IMR-90 (cell line): ENCODE measurements at regions not wholly inside any gene's neighbourhood (a gene's known extent, or its start where the extent isn't known, plus 50 kb on each side); places are given as distances from the start of the nearest gene placed in this dataset.
A peak's percentile ranks its signal among the peaks of the same experiment; 100 is the strongest.

Source experiments
- ATAC-seq: fragments of 200-7000 bp; cut with Tn5 transposase; 2 replicates; pipeline ENCODE4 v1.9.1; 2020; ENCODE audit warnings: low read depth, mild to moderate bottlenecking, moderate library complexity
- BruUV-seq: library from RNA; stranded (reverse); fragments of 400-500 nt; replicated peaks from 2 replicates; lab custom pipeline; 2021; lab: Mats Ljungman, UMichigan
- CTCF ChIA-PET: fragments of 300-600 bp; formaldehyde crosslinking; extraction: SDS; loops from one replicate; lab custom pipeline; 2021; ENCODE audit warnings: antibody characterized with exemption; lab: Yijun Ruan, JAX
- POLR2A ChIA-PET: fragments of 300-600 bp; sonication (Branson Sonifier 250); formaldehyde crosslinking; loops from one replicate; lab custom pipeline; 2022; ENCODE audit warnings: antibody characterized with exemption; ENCODE audit not compliant: unreplicated experiment; lab: Charles Lee
- DNase-seq: peaks from one replicate; pipeline ENCODE4 v3.0.0; 2013
- H2AFZ ChIP-seq: replicated peaks from 2 replicates; pipeline ENCODE3; 2013; ENCODE audit warnings: low read length, mild to moderate bottlenecking; ENCODE audit not compliant: poor library complexity
- H2AK5ac ChIP-seq: 2 replicates; pipeline ENCODE4 v1.6.1; 2013; ENCODE audit warnings: low read depth, low read length, inconsistent platforms
- H2AK9ac ChIP-seq: replicated peaks from 2 replicates; pipeline ENCODE3; 2013; ENCODE audit warnings: mild to moderate bottlenecking, low read depth, low read length, moderate library complexity; ENCODE audit not compliant: poor library complexity
- H2BK120ac ChIP-seq: 2 replicates; pipeline ENCODE4 v1.6.1; 2013; ENCODE audit warnings: low read depth, low read length, inconsistent platforms
- H2BK15ac ChIP-seq: 3 replicates; pipeline ENCODE4 v1.6.1; 2013; ENCODE audit warnings: low read depth, low read length, inconsistent platforms
- H2BK20ac ChIP-seq: 2 replicates; pipeline ENCODE4 v1.6.1; 2013; ENCODE audit warnings: low read depth, mild to moderate bottlenecking, inconsistent platforms, low read length, moderate library complexity
- H2BK5ac ChIP-seq: 2 replicates; pipeline ENCODE4 v1.6.1; 2013; ENCODE audit warnings: mild to moderate bottlenecking, low read depth, low read length, inconsistent platforms; ENCODE audit not compliant: poor library complexity, severe bottlenecking
- H3K14ac ChIP-seq: replicated peaks from 2 replicates; pipeline ENCODE4 v1.6.1; 2013; ENCODE audit warnings: low read depth, low read length, inconsistent platforms
- H3K18ac ChIP-seq: 2 replicates; pipeline ENCODE4 v1.6.1; 2013; ENCODE audit warnings: low read depth, low read length, control low read depth
- H3K23ac ChIP-seq: 2 replicates; pipeline ENCODE4 v1.6.1; 2013; ENCODE audit warnings: low read depth, low read length, inconsistent platforms
- H3K27ac ChIP-seq: 2 replicates; pipeline ENCODE4 v1.5.1; 2013; ENCODE audit warnings: mild to moderate bottlenecking, control low read depth, low read length; ENCODE audit not compliant: insufficient read depth
- H3K27me3 ChIP-seq: 2 replicates; pipeline ENCODE4 v1.6.1; 2013; ENCODE audit warnings: low read length; ENCODE audit not compliant: control insufficient read depth, insufficient read depth
- H3K36me3 ChIP-seq: 2 replicates; pipeline ENCODE4 v1.6.1; 2013; ENCODE audit warnings: low read length, mixed read lengths; ENCODE audit not compliant: control insufficient read depth, insufficient read depth
- H3K4ac ChIP-seq: 2 replicates; pipeline ENCODE4 v1.6.1; 2013; ENCODE audit warnings: low read depth, low read length, inconsistent platforms
- H3K4me1 ChIP-seq: 2 replicates; pipeline ENCODE4 v1.6.1; 2013; ENCODE audit warnings: low read length, mixed read lengths; ENCODE audit not compliant: control insufficient read depth, insufficient read depth
- H3K4me2 ChIP-seq: 2 replicates; pipeline ENCODE4 v1.6.1; 2013; ENCODE audit warnings: low read depth, mild to moderate bottlenecking, control low read depth, low read length, moderate library complexity
- H3K4me3 ChIP-seq: 2 replicates; pipeline ENCODE4 v1.5.1; 2013; ENCODE audit warnings: low read depth, mild to moderate bottlenecking, control low read depth, low read length, moderate library complexity; ENCODE audit not compliant: insufficient read depth
- H3K56ac ChIP-seq: 2 replicates; pipeline ENCODE4 v1.6.1; 2013; ENCODE audit warnings: low read length, inconsistent platforms; ENCODE audit not compliant: insufficient read depth; ENCODE audit errors: extremely low read depth
- H3K79me1 ChIP-seq, 2 experiments: 2 replicates each; pipeline ENCODE4 v1.6.1; 2013; ENCODE audit warnings: low read length in 2 of 2, inconsistent platforms in 1 of 2, low read depth in 1 of 2
- H3K9ac ChIP-seq: 2 replicates; pipeline ENCODE4 v1.6.1; 2013; ENCODE audit warnings: low read depth, low read length, control low read depth
- H3K9me1 ChIP-seq: 2 replicates; pipeline ENCODE4 v1.6.1; 2013; ENCODE audit warnings: low read length, inconsistent platforms; ENCODE audit not compliant: insufficient read depth
- H3K9me3 ChIP-seq: 2 replicates; pipeline ENCODE4 v1.6.1; 2013; ENCODE audit warnings: low read length; ENCODE audit not compliant: control insufficient read depth, insufficient read depth
- H4K20me1 ChIP-seq: 2 replicates; pipeline ENCODE4 v1.6.1; 2013; ENCODE audit warnings: low read length, inconsistent platforms; ENCODE audit not compliant: insufficient read depth
- H4K5ac ChIP-seq: 2 replicates; pipeline ENCODE4 v1.6.1; 2013; ENCODE audit warnings: mild to moderate bottlenecking, low read depth, low read length, control low read depth
- H4K8ac ChIP-seq, 2 experiments: 2 replicates each; pipeline ENCODE4 v1.6.1; 2013; ENCODE audit warnings: low read depth in 2 of 2, low read length in 2 of 2, control low read depth in 1 of 2, inconsistent platforms in 1 of 2
- H4K91ac ChIP-seq: 2 replicates; pipeline ENCODE4 v1.6.1; 2013; ENCODE audit warnings: low read depth, low read length, inconsistent platforms; ENCODE audit not compliant: insufficient read depth
- CEBPB ChIP-seq: IDR thresholded peaks from 2 replicates; pipeline ENCODE4 v1.6.1; 2012; ENCODE audit warnings: low read depth, low read length, improper control_type of control experiment
- MAFK ChIP-seq: IDR thresholded peaks from 2 replicates; pipeline ENCODE4 v1.6.1; 2012; ENCODE audit warnings: low read depth, low read length, improper control_type of control experiment
- WGBS, 2 experiments: methylation state at CpG; one replicate each; pipeline versions ENCODE4 v1.1.5 to v1.1.7; 2013; ENCODE audit warnings: missing lambda C conversion rate in 2 of 2; ENCODE audit not compliant: insufficient read length in 1 of 2; ENCODE audit errors: extremely low coverage in 2 of 2; 5-methylcytosine and 5-hydroxymethylcytosine counted together
- dilution Hi-C: fragments of 300-500 bp; cut with HindIII; formaldehyde crosslinking; loops from one replicate; pipeline ENCODE4 v1.14.3; 2018; ENCODE audit warnings: low sequenced_read_pairs; ENCODE audit not compliant: unreplicated experiment
- in situ Hi-C: fragments of 300-500 bp; cut with MboI; formaldehyde crosslinking; loops from 3 replicates; pipeline ENCODE4 v1.14.3; 2019; ENCODE audit warnings: low sequenced_read_pairs, inconsistent platforms, mixed read lengths
- intact Hi-C: fragments of 100-400 bp; cut with micrococcal nuclease; formaldehyde crosslinking; loops from 2 replicates; pipeline ENCODE4 v1.10.0; 2022

DNA sequence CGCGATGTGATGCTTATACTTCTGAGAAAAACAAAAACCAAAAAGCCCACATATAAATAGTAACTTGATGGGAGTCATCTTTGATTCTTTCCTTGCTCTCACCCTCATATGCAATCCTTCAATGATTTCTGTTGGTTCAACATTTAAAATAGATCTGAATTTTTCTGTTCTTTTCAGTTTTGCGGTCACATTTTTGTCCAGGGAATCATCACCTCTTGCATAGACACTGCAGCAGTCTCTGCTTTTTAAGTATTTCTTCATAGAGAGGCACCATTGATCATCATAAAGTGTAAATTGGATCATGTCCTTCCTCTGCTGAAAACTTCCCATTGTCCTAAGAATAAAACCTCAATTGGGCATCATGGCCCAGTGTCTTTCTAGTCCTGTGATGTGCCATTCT lies 81.1 kb upstream of the SLC4A4 start:
- peaks cover 26% of the 10 kb centered on the region for H3K9me1 ChIP-seq
- no peak overlapping the region for H2AK9ac ChIP-seq
- no peak overlapping the region for H3K23ac ChIP-seq
- ChIA-PET POLR2A (no interaction called here), CTCF (no interaction called here)
- no peak overlapping the region for H4K5ac ChIP-seq
- 100% methylated on average over 1 of the region's 3 CpGs; no CpG with 5 or more reads in 1 of the 2 experiments for WGBS, 2 experiments
- peak overlapping the region in 1 of 2 experiments; percentile 9; a peak in 1 of 4 replicates for H4K8ac ChIP-seq
- no peak overlapping the region for H2BK5ac ChIP-seq
- TF ChIP-seq MAFK (no peak), CEBPB (0 out of 2 replicates have a peak, but pooled peaks have one; percentile 4)
- dilution Hi-C loops (no loop called here), in situ Hi-C loops (no loop called here), intact Hi-C loops (no loop called here)
- H2AFZ ChIP-seq: no peak overlapping the region
- no peak overlapping the region for H2BK20ac ChIP-seq
- H3K9ac ChIP-seq: no peak overlapping the region
- H3K79me1 ChIP-seq: peaks cover 61 to 73% of the 10 kb centered on the region in 2 experiments
- ATAC-seq (no peak), DNase-seq (peak; percentile 21)
- H3K36me3 ChIP-seq: peaks cover 25% of the 10 kb centered on the region
- BruUV-seq: no TSS peak
- no peak overlapping the region for H3K4ac ChIP-seq
- H3K4me1 ChIP-seq: peaks cover 33% of the 10 kb centered on the region
- H2AK5ac ChIP-seq: 0 out of 2 replicates have a peak overlapping the region, but pooled peaks have one; percentile 27
- no peak overlapping the region for H2BK15ac ChIP-seq
- H3K27me3 ChIP-seq: no peaks in the 10 kb centered on the region
- H3K14ac ChIP-seq: no peak overlapping the region
- H3K27ac ChIP-seq: no peak overlapping the region
- H4K20me1 ChIP-seq: no peaks in the 10 kb centered on the region; the same call in 1 of the 2 replicates
- H2BK120ac ChIP-seq: no peak overlapping the region
- peak overlapping the region; percentile 38; the same call in 1 of the 2 replicates for H3K18ac ChIP-seq
- no peak overlapping the region for H4K91ac ChIP-seq
- H3K56ac ChIP-seq: no peak overlapping the region
- H3K9me3 ChIP-seq: no peaks in the 10 kb centered on the region
- H3K4me3 ChIP-seq: no peak overlapping the region
- no peak overlapping the region for H3K4me2 ChIP-seq
